Adrenal gland (tissue), 5 donors: ENCODE measurements at regions not wholly inside any gene's neighbourhood (a gene's known extent, or its start where the extent isn't known, plus 50 kb on each side); places are given as distances from the start of the nearest gene placed in this dataset.
"Not testable (repeated sequence)": the region's sequence is repeated elsewhere in the genome, so short reads cannot be mapped to it uniquely, and the experiment has no call there.

Experiments
- CTCF ChIP-seq, 6 experiments: fragments of 450-650 bp in 4 of 6; fragments of 200-600 bp in 2 of 6; sonication (generic) in 1 of 6; IDR thresholded peaks; 1 replicate in 5 of 6; 2 replicates in 1 of 6; pipeline versions ENCODE4 v1.5.1 to v1.8.0; 2016 to 2021; ENCODE audit warnings: antibody characterized with exemption in 6 of 6, mild to moderate bottlenecking in 2 of 6, moderate library complexity in 1 of 6
- POLR2A ChIP-seq, 2 donors: fragments of 450-650 bp; IDR thresholded peaks; one replicate each; pipeline ENCODE4 v1.6.1; 2017; ENCODE audit warnings: antibody characterized with exemption in 2 of 2, mild to moderate bottlenecking in 2 of 2, moderate library complexity in 1 of 2
- donor health status: DM: no; HTN: no; CAD: no.

GRCh38 chr7:68788529-68788928 lies 809.7 kb upstream of the AUTS2 start:
- not testable (repeated sequence) for TF ChIP-seq CTCF, POLR2A (IDR thresholded peaks at IDR 0.05)
